ENCODE measurements at regions not wholly inside any gene's neighbourhood (a gene's known extent, or its start where the extent isn't known, plus 50 kb on each side); places are given as distances from the start of the nearest gene placed in this dataset.
"Not testable (repeated sequence)": the region's sequence is repeated elsewhere in the genome, so short reads cannot be mapped to it uniquely, and the experiment has no call there.

DNA sequence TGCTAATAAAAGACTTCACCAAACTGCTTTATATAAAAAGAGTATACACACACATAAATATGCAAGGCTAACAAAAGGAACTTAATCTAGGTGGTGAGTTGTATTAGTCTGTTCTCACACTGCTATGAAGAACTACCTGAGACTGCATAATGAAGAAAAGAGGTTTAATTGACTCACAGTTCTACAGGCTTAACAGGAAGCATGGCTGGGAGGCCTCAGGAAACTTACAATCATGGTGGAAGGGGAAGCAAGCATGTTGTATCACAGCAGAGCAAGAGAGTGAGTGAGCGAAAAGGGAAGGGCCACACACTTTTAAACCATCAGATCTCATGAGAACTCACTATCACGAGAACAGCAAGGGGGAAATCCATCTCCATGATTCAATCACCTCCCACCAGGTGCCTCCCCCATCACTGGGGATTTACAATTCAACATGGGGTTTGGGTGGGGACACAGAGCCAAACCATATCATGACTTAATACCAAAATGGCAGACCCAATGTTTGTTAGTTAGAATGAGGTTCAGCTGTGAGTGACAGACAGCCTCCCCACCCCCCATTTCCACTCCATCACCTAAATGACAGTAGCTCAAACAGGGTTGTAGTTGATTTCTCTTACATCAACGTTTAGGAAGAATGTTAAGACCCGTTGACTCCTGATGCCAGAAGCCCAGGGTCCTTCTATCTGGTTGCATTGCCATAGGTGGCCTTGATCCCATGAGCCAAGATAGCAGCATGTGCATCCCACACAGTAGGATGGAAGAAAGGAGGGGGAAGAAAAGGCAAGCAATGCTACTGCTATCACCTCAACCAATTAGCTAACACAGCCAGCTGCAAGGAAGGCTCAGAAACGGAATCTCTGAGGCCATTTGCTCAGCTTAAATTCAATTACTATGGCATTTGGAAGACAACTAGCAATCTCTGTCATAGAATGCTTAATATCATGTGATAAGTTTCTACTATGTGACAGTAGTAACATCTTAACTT, 77.0 kb downstream of the CCDC71L start:
- DNase-seq = no peak

DNA sequence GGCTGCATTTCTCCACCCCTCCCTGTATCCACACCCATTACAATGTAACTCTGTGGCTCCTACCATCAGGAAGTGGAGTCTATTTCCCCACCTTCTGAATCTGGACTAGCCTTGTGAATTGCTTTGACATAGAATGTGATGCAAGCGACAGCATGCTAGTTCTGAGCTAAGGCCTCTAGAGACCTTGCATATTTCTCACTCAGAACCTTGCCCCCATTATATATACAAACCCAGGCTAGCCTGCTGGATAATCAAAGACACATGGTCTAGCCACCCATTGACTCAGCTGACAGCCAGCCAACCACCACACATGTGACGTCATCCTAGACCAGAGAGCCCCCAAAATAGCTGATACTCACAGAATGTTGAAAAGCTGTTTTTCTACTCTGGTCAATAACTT, 77.9 kb downstream of the CCDC71L start:
- no peak for DNase-seq

DNA sequence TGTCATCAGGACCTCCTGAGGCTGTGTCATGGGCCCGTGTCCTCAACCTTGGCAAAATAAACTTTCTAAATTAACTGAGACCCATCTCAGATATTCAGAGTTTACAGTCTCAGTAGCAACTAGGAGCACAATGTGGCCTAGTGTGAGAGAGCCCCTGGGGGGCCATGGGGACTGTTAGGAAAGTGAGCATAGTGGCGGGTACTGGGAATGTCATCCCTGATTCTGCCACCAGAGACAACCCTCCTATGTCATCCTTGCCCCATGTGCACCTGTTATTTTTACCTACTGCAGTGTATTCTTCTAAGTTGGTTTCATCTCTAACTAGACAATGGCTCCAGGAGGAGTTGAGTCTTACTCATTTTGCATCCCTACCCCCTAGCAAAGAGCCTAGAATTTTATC, 78.6 kb downstream of the CCDC71L start:
- no peak for DNase-seq

DNA sequence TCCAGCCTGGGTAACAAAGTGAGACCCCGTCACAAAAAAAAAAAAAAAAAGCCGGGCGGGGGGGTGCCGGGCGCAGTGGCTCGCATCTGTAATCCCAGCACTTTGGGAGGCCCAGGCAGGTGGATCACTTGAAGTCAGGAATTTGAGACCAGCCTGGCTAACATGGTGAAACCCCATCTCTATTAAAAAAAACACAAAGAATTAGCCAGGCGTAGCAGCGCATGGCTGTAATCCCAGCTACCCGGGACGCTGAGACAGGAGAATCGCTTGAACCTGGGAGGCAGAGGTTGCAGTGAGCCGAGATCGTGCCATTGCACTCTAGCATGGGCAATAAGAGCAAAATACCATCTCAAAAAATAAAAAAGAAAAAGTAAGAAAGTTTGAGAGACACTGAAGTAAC, 81.9 kb downstream of the CCDC71L start:
- not testable (repeated sequence) for DNase-seq

DNA sequence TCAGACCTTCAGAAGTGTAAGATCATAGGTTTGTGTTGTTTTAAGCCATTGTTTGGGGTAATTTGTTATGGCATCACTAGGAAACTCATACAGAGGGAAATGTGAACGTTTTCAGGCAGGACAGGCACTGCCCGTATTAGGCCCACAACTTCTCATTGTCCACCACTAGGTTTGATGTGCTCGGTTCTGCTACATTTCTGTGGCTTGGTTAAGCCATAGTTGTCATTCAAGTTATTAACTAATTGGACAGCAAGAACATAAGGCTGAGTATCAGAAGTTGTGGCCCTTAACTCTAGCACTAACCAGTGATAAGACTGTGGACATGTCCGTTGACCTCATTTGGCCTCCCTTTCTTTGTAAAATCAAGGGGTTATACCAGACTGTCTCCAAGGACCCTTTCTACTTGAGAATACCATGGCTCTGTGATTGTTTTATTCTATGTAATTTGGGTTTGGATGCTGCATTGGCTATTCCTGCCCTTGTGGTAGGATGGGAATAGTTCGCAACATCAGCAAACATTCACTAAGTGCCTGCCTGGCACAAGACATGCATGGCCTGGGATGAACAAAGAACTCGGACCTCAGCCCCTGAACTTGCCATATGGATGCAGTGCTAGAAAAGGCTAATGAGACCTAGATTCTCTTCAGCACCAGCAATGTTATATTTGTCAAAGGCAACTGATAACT, 85.7 kb downstream of the CCDC71L start:
- DNase-seq = no peak

DNA sequence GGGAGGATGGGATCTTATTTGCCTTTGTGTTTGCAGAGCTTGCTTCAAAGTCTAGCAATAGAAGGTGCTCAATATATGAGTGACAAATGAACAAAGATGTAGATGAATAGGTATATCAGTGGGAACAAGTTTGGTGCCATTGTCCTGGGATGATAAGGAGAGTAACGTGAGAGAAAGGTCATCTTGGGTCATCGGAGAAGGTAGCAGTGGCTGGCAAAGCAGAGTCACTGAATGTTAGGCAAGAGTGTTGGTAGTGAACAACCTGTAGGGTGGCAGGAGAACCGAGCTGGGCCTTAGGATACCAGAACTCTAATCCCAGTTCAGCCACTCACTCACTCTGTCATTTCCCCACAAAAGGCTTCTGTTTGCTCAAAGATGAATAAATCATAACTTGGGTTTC, 87.2 kb downstream of the CCDC71L start:
- DNase-seq = no peak

DNA sequence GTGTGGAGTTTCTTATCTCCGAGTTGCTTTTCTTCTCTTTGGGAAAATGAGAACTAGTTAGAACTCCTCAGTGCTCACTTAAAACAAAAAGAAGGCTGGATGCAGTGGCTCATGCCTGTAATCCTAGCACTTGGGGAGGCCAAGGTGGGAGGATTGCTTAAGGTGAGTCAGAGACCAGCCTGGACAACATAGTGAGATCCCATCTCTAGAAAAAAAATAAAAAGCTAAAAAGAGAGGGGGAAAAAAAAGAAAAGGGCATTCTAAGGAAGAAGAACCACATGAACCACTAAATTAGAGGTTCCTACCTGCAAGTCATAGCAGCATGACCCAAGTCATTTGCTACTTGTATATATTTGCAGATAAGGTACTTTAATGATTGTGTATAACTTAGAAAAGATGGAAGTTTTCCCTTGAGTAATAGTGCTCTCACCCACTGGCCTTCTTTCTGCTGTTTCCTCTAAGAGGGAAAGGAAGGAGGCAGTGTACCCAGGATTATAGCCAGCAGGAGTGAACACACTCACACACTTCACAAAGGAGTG, 87.8 kb downstream of the CCDC71L start:
- no peak for DNase-seq

DNA sequence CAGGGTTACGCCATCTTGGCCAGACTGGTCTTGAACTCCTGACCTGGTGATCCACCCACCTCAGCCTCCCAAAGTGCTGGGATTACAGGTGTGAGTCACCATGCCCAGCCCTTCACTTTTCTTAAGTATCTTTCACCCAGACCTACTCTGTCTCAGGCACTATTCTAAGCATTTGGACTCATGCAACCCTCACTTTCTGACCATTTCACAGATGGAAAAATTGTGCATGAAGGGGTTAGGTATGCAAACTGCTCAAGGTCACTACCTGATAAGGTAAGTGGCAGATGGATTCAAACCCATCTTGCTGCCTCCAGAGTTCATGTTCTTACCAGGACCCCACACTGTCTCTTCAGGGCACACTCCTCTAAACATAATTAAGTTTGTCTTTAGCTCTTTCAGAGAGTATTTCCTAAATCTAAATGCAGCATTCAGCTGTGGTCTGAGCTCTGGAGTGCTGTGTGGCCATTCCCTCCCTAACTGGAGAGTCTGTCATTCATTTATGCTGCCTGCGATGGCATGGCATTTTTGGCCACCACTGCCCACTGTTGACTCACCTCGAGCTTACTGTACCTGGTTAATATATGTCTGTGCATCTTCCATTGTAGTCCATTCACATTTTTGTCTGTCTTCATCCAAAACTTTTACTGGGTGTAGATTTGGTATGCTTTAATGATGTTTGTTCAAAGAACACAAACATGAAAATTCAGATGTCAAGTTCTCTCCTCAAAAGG, 88.4 kb downstream of the CCDC71L start:
- no peak for DNase-seq

DNA sequence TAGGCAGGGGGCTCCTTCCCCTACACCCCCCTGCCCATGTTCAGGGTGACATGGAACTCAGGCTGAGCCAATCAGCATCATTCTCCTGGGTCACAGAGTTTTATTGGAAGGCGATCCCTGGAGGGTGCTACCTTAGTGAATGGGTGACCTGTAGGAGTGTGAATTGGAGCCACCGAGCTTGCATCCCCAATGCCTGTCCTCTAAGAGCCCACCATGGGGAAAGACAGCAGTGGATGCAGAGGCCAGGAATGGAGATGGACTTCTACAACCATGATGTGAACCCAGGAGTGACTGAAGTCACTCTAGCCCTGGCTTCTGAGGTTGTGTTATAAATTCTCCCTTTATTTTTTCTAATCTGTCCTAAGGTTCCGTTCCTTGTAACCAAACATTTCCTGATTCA, 89.4 kb downstream of the CCDC71L start:
- no peak for DNase-seq

DNA sequence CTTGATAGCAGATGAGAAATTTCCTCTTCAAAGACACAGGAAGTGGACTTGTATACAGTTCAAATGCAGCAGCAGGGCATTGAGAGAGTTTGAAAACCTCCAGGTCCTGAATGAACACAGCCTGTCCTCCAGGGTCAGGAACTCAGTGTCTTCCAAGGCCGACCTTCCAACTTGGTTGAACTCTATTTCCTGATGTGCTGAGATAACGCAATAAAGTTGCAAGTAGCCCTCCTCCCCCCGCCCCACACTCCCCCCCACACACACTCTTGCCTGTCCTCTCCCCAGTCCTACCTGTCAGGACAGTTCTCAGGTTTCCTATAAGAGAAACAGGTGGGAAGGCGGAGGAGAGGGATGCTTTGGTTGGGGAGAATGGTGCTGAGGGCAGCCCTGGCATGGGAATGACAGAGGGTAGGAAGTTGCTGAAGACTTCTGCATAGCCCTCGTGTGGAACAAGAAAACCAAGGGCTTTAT, 90.0 kb downstream of the CCDC71L start:
- DNase-seq = no peak

DNA sequence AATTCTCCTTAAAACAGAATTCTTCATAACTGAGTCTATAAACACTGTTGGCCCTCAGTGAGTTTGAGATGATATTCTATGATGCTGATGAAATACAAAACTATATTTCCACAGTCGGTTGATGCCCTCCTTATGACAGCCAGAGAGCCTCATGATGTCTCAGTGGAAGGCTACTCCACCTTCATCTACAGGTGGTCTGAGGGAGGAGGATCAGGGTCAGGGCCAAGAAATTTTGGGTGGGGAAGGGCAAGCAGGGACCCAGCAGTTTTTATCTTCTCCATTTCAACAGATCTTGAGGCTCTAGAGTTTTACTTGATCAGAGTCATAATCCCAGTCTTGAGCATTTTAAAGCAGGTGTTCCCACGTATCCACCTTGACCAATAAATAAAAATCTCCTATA, 90.8 kb downstream of the CCDC71L start:
- DNase-seq = no peak

DNA sequence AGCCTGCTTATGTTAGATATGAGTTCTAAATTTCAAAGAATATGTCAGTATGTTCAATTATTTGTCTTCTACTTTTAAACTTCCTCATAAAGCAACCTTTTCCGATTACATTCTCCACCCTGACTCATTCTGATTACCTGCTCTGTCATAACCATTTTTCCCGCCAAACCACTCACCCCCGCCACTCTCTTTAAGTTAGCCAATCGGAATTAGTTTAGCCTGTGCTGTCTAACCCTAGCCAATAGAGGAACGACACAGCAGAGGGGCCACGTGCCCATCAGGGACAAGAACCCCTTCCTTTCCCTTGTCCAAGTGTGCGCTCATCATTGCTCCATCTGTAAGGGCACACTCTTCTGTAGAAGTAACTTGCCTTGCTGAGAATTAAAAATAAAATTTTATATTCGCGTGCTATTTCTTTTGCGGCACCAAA, 91.4 kb downstream of the CCDC71L start:
- DNase-seq = no peak

DNA sequence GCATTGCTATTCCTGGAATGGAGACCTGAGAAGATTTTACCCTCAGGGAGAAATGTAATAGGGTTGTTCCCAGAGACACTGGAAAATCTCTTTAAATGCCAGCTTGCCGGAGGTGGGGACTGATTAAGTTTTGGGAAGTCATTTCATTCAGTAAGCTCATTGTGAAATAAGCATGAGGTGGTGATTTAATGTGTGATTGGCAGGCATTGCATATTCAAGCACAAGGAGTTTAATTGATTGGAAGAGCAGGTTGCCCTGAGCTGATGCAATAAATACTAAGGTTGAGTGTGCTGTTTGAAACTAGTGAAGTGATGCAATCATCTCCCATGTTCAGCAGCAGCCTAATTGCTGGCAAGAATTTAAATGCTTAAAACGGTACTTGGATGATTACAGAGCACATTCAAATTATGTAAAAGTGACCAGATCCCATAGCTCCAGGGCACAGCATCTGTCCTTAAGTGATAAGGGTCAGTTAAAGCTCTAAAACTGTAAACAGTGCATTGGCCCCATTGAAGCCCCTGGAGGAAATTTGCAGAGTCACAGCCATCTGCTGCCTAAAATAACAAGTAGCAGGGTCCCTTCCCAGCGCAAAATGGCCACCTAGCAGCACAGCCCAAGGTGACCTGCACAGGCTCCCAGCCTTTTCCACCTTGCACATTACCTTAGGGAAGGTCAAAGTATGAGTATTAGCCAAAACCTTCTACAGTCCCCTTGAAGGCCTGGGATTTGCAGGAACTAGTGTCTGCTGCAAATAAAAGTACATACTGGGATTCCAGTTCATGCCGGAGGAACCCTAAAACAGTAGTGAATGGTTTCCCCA, 92.1 kb downstream of the CCDC71L start:
- peak; percentile 7 for DNase-seq

DNA sequence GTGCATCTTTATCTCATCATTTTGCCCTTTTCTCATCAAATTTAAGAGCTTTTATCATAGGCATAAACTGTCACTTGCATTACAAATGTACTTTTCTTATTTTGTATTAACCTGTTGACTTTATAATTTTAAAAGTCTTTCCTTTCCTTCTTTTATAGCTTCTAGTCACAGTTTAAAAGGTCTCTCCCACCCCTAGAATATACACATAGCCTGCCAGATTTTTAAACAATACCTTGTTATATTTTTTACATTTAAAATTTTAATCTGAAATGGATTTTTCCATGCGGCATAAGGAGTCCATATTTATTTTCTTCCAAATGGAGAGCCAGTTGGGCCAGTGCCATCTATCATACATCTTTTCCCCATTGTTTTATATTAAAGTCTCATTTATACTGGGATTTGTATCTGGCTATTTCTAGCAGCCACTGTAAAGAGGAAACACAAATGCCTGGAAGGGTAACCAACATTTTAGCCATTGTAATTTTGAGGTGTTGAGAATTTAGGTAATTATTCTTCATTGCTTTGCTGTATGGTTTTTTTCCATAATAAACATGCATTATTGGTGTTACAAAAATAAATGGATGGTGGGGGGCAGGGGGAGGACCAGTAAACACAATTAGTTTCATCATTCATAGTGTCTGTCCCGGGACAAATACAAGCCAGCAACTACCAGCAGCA, 92.8 kb downstream of the CCDC71L start:
- DNase-seq = no peak

DNA sequence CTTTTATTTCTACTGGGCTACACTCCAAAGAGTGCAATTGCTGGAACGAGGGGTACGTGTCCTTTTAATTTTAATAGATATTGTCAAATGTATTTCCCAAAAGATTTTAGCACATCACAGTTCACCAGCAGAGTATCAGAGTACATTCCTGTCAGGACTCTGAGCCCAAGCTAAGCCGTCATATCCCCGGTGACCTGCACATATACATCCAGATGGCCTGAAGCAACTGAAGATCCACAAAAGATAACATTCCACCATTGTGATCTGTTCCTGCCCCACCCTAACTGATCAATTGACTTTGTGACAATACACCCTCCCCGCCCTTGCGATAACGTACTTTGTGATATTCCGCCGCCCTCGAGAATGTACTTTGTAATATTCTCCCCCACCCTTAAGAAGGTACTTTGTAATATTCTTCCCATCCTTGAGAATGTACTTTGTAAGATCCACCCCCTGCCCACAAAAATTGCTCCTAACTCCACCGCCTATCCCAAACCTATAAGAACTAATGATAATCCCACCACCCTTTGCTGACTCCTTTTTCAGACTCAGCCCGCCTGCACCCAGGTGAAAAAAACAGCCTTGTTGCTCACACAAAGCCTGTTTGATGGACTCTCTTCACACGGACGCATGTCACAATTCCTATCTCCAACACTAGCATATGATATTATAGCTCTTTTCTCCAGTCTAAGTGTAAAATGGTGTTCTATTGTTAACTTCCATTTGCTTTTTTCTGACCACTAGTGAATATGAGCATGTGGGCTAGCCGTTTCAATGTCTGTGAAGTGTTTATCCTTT, 93.6 kb downstream of the CCDC71L start:
- not testable (repeated sequence) for DNase-seq

DNA sequence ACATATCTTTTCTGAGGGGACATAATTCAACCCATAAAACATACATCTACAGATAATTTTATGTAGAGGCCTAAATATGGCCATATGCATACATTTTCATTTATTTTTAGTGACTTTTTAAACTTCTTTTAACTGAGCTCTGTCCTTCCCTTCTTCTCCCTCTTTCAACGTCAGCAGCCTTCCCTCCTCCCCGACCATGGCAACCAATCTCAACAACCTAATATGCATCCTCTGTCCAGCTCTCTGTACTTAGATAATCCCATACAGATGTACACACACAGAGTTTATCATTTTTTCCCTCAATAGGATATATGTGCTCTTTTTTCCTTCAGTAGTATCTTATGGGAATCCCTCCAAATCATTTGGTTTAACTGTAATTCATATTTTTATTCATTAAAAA, 94.3 kb downstream of the CCDC71L start:
- no peak for DNase-seq

DNA sequence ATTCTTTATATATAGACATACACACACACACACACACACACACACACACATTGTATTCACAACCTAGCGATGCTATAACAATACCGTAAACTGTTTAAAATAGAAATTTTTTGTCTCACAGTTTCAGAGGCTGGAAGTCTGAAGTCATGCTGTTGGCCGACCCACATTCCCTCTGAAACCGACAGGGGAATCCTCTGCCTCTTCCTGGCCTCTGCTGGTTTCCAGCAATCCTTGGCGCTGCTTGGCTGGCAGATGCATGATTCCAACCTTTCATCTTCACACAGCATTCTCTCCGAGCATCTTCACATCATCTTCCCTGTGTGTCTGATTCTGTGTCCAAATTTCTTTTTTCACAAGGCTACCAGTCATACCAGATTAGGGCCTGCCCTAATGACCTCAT, 94.8 kb downstream of the CCDC71L start:
- DNase-seq = no peak

DNA sequence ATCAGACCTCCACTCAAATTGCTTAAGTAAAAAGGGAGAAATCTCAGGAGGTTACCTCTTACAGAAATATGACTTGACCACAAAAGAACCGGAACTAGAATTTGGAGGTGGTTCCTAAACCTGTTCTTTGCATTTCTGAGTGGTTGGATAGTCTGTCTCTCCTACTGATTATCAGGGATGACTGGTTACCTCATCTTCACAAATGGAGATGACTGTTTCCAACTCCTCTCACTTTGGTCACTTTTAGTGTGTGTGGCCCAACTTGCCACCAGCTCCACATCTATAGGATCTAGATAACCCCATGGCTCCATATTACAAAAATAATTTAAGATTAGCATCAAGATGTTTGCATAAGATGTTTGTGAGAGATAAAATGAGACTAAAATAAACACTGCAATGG, 95.5 kb downstream of the CCDC71L start:
- no peak for DNase-seq

DNA sequence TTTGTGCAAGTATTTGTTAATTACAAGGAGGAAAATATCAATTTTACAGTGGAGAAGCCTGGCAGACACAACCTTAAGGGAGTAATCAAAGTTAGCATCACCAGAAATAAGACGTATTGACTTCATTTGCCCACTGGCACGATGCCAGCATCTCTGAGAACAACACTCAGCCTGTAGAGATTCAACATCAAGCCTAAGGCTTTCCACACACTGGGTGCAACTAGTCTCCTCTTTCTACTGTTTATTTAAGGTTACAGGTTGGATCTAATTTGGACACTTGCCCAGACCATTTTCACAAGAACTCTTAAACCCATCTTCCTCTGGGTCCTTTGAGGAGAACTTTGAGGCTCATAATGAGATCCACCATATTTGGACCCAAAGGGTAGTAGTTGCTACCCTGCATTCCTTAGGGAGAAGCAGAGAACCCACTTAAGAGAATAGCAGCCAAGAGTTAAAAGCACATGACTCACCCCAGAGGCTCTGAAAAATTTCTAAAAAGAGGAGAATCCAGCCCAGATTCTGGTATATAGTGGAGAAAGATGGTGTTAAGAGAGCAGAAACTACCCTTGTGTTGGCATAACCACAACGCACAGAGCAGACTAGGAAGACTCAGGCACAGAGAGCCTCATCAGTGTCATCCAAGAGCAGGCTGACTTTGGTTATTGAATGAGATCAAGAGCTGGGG, 97.3 kb downstream of the CCDC71L start:
- no peak for DNase-seq

Measured in NCI-H1694 (cell line).